B cell (primary cell): ENCODE measurements at regions not wholly inside any gene's neighbourhood (a gene's known extent, or its start where the extent isn't known, plus 50 kb on each side); places are given as distances from the start of the nearest gene placed in this dataset.

Experiments used
- ATAC-seq: fragments of 200-7000 bp; cut with Tn5 transposase; one replicate; pipeline ENCODE4 v1.10.0; 2021; ENCODE audit warnings: low read depth, mild to moderate bottlenecking, moderate number of reproducible peaks, moderate library complexity
- CTCF ChIA-PET: fragments of 350-600 bp; sonication (Branson Sonifier 250); formaldehyde crosslinking; loops from one replicate; lab custom pipeline; 2021; ENCODE audit warnings: antibody characterized with exemption, inconsistent platforms; lab: Charles Lee
- POLR2A ChIA-PET: fragments of 350-600 bp; sonication (Branson Sonifier 250); formaldehyde crosslinking; loops from one replicate; lab custom pipeline; 2021; ENCODE audit warnings: antibody characterized with exemption; lab: Charles Lee
- DNase-seq: peaks from one replicate; pipeline ENCODE4 v3.0.0; 2013
- H2AFZ ChIP-seq: 2 replicates; pipeline ENCODE4 v1.6.1; 2012; ENCODE audit warnings: mild to moderate bottlenecking, low read depth, low read length; ENCODE audit not compliant: insufficient read depth, poor library complexity, severe bottlenecking
- H3K27ac ChIP-seq, 2 donors: 1 replicate in 1 of 2; 2 replicates in 1 of 2; pipeline ENCODE4 v1.5.1; 2012 to 2013; ENCODE audit warnings: low read length in 2 of 2, mild to moderate bottlenecking in 2 of 2, moderate library complexity in 1 of 2
- H3K27me3 ChIP-seq, 4 experiments: fragments of 200-600 bp in 1 of 4; sonication (generic) in 1 of 4; replicated peaks in 1 of 4; 1 replicate in 2 of 4; 2 replicates in 2 of 4; pipeline versions ENCODE4 v1.6.1 to v1.7.0; 2013 to 2016; ENCODE audit warnings: low read length in 3 of 4, mild to moderate bottlenecking in 2 of 4, mixed read lengths in 1 of 4, moderate library complexity in 1 of 4; ENCODE audit not compliant: insufficient read depth in 4 of 4, control insufficient read depth in 3 of 4; ENCODE audit errors: control extremely low read depth in 1 of 4
- H3K36me3 ChIP-seq, 2 experiments: replicated peaks in 1 of 2; 1 replicate in 1 of 2; 2 replicates in 1 of 2; pipeline versions ENCODE4 v1.6.1 to v1.7.1; 2013; ENCODE audit warnings: low read length in 1 of 2; ENCODE audit not compliant: insufficient read depth in 2 of 2, control insufficient read depth in 1 of 2; ENCODE audit errors: control extremely low read depth in 1 of 2, extremely low read depth in 1 of 2
- H3K4me1 ChIP-seq, 2 donors: fragments of 200-600 bp in 1 of 2; sonication (generic) in 1 of 2; 1 replicate in 1 of 2; 2 replicates in 1 of 2; pipeline versions ENCODE4 v1.5.1 to v1.6.1; 2013 to 2017; ENCODE audit warnings: low read length in 2 of 2; ENCODE audit not compliant: control insufficient read depth in 2 of 2, insufficient read depth in 2 of 2
- H3K4me2 ChIP-seq: replicated peaks from 2 replicates; pipeline ENCODE3; 2012; ENCODE audit warnings: mild to moderate bottlenecking, low read depth, low read length; ENCODE audit not compliant: poor library complexity, severe bottlenecking
- H3K4me3 ChIP-seq, 5 experiments: fragments of 200-600 bp in 1 of 5; sonication (generic) in 1 of 5; 1 replicate in 3 of 5; 2 replicates in 2 of 5; pipeline versions ENCODE4 v1.5.1 to v1.7.0; 2011 to 2016; ENCODE audit warnings: low read length in 4 of 5, mild to moderate bottlenecking in 4 of 5, low read depth in 2 of 5, control low read depth in 1 of 5, moderate library complexity in 1 of 5; ENCODE audit not compliant: insufficient read depth in 1 of 5; ENCODE audit errors: control extremely low read depth in 1 of 5, extremely low read depth in 1 of 5
- H3K79me2 ChIP-seq: fragments of 200-600 bp; sonication (generic); one replicate; pipeline ENCODE4 v1.6.0; 2016; ENCODE audit warnings: low read length; ENCODE audit not compliant: control insufficient read depth, insufficient read depth
- H3K9ac ChIP-seq: fragments of 200-600 bp; sonication (generic); 2 replicates; pipeline ENCODE4 v1.6.1; 2017; ENCODE audit warnings: mild to moderate bottlenecking, low read length, moderate library complexity
- H3K9me3 ChIP-seq, 3 donors: one replicate each; pipeline versions ENCODE4 v1.6.1 to v1.7.1; 2013; ENCODE audit warnings: low read length in 2 of 3; ENCODE audit not compliant: control insufficient read depth in 2 of 3, insufficient read depth in 1 of 3; ENCODE audit errors: control extremely low read depth in 1 of 3
- H4K20me1 ChIP-seq: 2 replicates; pipeline ENCODE4 v1.6.0; 2012; ENCODE audit warnings: mild to moderate bottlenecking, low read length; ENCODE audit not compliant: insufficient read depth, control insufficient read depth, poor library complexity, severe bottlenecking
- H3K27ac Mint-ChIP-seq: one replicate; pipeline ENCODE4 v1.8.0; 2021; ENCODE audit warnings: mixed read lengths
- H3K27me3 Mint-ChIP-seq: one replicate; pipeline ENCODE4 v1.8.0; 2021; ENCODE audit warnings: mixed read lengths
- H3K4me1 Mint-ChIP-seq: one replicate; pipeline ENCODE4 v1.8.0; 2021; ENCODE audit warnings: mixed read lengths
- H3K4me3 Mint-ChIP-seq: one replicate; pipeline ENCODE4 v1.8.0; 2021; ENCODE audit warnings: mixed read lengths
- H3K9me3 Mint-ChIP-seq: one replicate; pipeline ENCODE4 v1.8.0; 2022; ENCODE audit warnings: mixed read lengths; ENCODE audit not compliant: insufficient read depth
- CTCF ChIP-seq: fragments of 200-600 bp; IDR thresholded peaks from one replicate; pipeline ENCODE4 v1.8.0; 2022; ENCODE audit warnings: antibody characterized with exemption, mild to moderate bottlenecking
- EZH2 ChIP-seq: IDR thresholded peaks from 2 replicates; pipeline ENCODE4 v1.6.1; 2012; ENCODE audit warnings: borderline replicate concordance, low read depth, mild to moderate bottlenecking, moderate library complexity, low read length; ENCODE audit not compliant: insufficient read depth, poor library complexity, severe bottlenecking
- WGBS: methylation state at CpG from one replicate; pipeline ENCODE4 v1.1.5; 2013; ENCODE audit warnings: missing lambda C conversion rate; ENCODE audit not compliant: insufficient coverage; 5-methylcytosine and 5-hydroxymethylcytosine counted together
- intact Hi-C: fragments of 100-400 bp; cut with micrococcal nuclease; formaldehyde crosslinking; loops from one replicate; pipeline ENCODE4 v1.10.0; 2022

GRCh38 chr16:13359835-13360234 lies 458.4 kb downstream of the SHISA9 start:
- Histone ChIP-seq H3K4me3 (no peak overlapping the region), H3K9ac (no peak overlapping the region), H3K4me2 (no peak overlapping the region), H4K20me1 (no peaks in the 10 kb centered on the region), H2AFZ (no peak overlapping the region), H3K9me3 (peaks cover 0 to 16% (median 5%) of the 10 kb centered on the region in 3 donors), H3K4me1 (no peaks in the 10 kb centered on the region), H3K36me3 (no peaks in the 10 kb centered on the region), H3K27me3 (no peaks in the 10 kb centered on the region), H3K79me2 (no peaks in the 10 kb centered on the region), H3K27ac (no peak overlapping the region)
- Mint-ChIP-seq H3K27ac (no peak overlapping the region), H3K4me1 (no peaks in the 10 kb centered on the region), H3K27me3 (no peaks in the 10 kb centered on the region), H3K9me3 (peaks cover 4% of the 10 kb centered on the region), H3K4me3 (no peak overlapping the region)
- ATAC-seq (no peak), DNase-seq (no peak)
- CTCF ChIA-PET: no interaction called here
- 74% methylated on average over 2 of the region's 3 CpGs for WGBS
- intact Hi-C loops: no loop called here
- TF ChIP-seq EZH2: no peak
- no peak for TF ChIP-seq CTCF
- POLR2A ChIA-PET: no interaction called here

GRCh38 chr16:13372421-13372820 lies 471.0 kb downstream of the SHISA9 start:
- H3K4me1 Mint-ChIP-seq: no peaks in the 10 kb centered on the region
- intact Hi-C loops: no loop called here
- no peaks in the 10 kb centered on the region for H3K79me2 ChIP-seq
- no peak overlapping the region for H3K27ac ChIP-seq
- CTCF ChIA-PET: no interaction called here
- no peaks in the 10 kb centered on the region for H3K36me3 ChIP-seq
- peaks cover 9% of the 10 kb centered on the region for H3K9me3 Mint-ChIP-seq
- H3K27ac Mint-ChIP-seq: no peak overlapping the region
- H3K4me3 ChIP-seq: no peak overlapping the region
- POLR2A ChIA-PET: no interaction called here
- ATAC-seq: no peak
- H3K4me1 ChIP-seq: no peaks in the 10 kb centered on the region
- no peak for TF ChIP-seq CTCF
- TF ChIP-seq EZH2: no peak
- H2AFZ ChIP-seq: no peak overlapping the region
- no peak overlapping the region for H3K4me3 Mint-ChIP-seq
- H3K9ac ChIP-seq: no peak overlapping the region
- 100% methylated on average over 1 of the region's 3 CpGs for WGBS
- DNase-seq: no peak
- no peaks in the 10 kb centered on the region for H4K20me1 ChIP-seq
- H3K27me3 Mint-ChIP-seq: no peaks in the 10 kb centered on the region
- no peaks in the 10 kb centered on the region for H3K27me3 ChIP-seq
- peaks cover 0 to 8% (median 3%) of the 10 kb centered on the region in 3 donors for H3K9me3 ChIP-seq
- H3K4me2 ChIP-seq: no peak overlapping the region
